Stomach (tissue), 4 donors: ENCODE measurements at regions not wholly inside any gene's neighbourhood (a gene's known extent, or its start where the extent isn't known, plus 50 kb on each side); places are given as distances from the start of the nearest gene placed in this dataset.

ENCODE experiments used
- CTCF ChIP-seq, 7 experiments: fragments of 450-650 bp in 4 of 7; fragments of 200-600 bp in 3 of 7; sonication (generic) in 3 of 7; IDR thresholded peaks; one replicate each; pipeline ENCODE4 v1.5.1; 2016 to 2019; ENCODE audit warnings: antibody characterized with exemption in 7 of 7, control low read depth in 2 of 7, mild to moderate bottlenecking in 1 of 7
- EP300 ChIP-seq: sonication (generic); formaldehyde crosslinking; IDR thresholded peaks from one replicate; pipeline ENCODE4 v1.6.1; 2017; ENCODE audit warnings: antibody characterized with exemption
- POLR2A ChIP-seq, 4 donors: fragments of 450-650 bp; IDR thresholded peaks; one replicate each; pipeline ENCODE4 v1.6.1; 2016; ENCODE audit warnings: antibody characterized with exemption in 4 of 4, control low read depth in 2 of 4, mild to moderate bottlenecking in 1 of 4, moderate library complexity in 1 of 4
- POLR2AphosphoS5 ChIP-seq, 3 donors: sonication (generic); formaldehyde crosslinking; IDR thresholded peaks; one replicate each; pipeline ENCODE4 v1.6.1; 2016; ENCODE audit warnings: antibody characterized with exemption in 3 of 3

GRCh38 chr16:19959736-19960135 lies 75.1 kb upstream of the GPRC5B start:
- TF ChIP-seq CTCF (IDR thresholded peaks at IDR 0.05) (no peak), POLR2A (IDR thresholded peaks at IDR 0.05) (no peak), POLR2AphosphoS5 (IDR thresholded peaks at IDR 0.05) (no peak), EP300 (no peak)
